ENCODE measurements at regions not wholly inside any gene's neighbourhood (a gene's known extent, or its start where the extent isn't known, plus 50 kb on each side); places are given as distances from the start of the nearest gene placed in this dataset.

DNA sequence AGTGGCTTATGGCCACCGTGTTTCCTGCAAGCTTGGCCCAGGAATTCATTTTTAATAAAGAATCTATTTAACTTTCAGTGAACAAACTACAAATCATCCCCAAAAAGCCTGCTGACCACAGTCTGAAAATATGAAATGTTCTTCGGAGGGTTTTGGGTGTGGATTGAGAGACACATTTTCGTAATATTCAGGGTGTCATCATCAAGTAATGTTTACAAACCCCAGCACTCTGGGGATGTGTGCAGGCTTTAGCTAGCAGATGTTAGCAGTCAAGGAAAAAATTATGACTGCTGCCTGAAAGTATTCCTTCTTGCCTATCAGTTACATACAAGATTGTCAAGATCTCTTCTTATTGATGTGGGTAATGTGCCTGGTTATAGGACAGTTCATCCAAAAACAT, 143.9 kb upstream of the FN1 start:
- TF ChIP-seq POLR2A (IDR thresholded peaks at IDR 0.05) = no peak
- TF ChIP-seq, protein P1, sequence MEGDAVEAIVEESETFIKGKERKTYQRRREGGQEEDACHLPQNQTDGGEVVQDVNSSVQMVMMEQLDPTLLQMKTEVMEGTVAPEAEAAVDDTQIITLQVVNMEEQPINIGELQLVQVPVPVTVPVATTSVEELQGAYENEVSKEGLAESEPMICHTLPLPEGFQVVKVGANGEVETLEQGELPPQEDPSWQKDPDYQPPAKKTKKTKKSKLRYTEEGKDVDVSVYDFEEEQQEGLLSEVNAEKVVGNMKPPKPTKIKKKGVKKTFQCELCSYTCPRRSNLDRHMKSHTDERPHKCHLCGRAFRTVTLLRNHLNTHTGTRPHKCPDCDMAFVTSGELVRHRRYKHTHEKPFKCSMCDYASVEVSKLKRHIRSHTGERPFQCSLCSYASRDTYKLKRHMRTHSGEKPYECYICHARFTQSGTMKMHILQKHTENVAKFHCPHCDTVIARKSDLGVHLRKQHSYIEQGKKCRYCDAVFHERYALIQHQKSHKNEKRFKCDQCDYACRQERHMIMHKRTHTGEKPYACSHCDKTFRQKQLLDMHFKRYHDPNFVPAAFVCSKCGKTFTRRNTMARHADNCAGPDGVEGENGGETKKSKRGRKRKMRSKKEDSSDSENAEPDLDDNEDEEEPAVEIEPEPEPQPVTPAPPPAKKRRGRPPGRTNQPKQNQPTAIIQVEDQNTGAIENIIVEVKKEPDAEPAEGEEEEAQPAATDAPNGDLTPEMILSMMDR (IDR thresholded peaks at IDR 0.05) = no peak
- TF ChIP-seq EP300 (IDR thresholded peaks at IDR 0.05) = no peak

Measured in ovary (tissue), 3 donors.